ENCODE measurements at regions not wholly inside any gene's neighbourhood (a gene's known extent, or its start where the extent isn't known, plus 50 kb on each side); places are given as distances from the start of the nearest gene placed in this dataset.

- no peaks in the 10 kb centered on the region for H3K9me3 ChIP-seq (ENCODE audit: insufficient read depth, low read depth, low read length)
- no peaks in the 10 kb centered on the region for H3K36me3 ChIP-seq (ENCODE audit: insufficient read depth, low read length)
- H3K4me1 ChIP-seq (ENCODE audit: insufficient read depth, low read length, poor library complexity, severe bottlenecking) = no peaks in the 10 kb centered on the region
- no peak overlapping the region for H3K4me3 ChIP-seq (ENCODE audit: low read length, poor library complexity, severe bottlenecking)
- no peaks in the 10 kb centered on the region for H3K9me2 ChIP-seq (replicated peaks; ENCODE audit: low read depth, low read length)
- no peaks in the 10 kb centered on the region for H3F3A ChIP-seq (ENCODE audit: low read depth)
- no peaks in the 10 kb centered on the region for H3K27me3 ChIP-seq (ENCODE audit: insufficient read depth, low read length, poor library complexity, severe bottlenecking)
- no peak overlapping the region for H3K4me2 ChIP-seq (ENCODE audit: low read depth, low read length, poor library complexity, severe bottlenecking)
- TF ChIP-seq EZH2phosphoT487 (IDR thresholded peaks at IDR 0.05; ENCODE audit: borderline replicate concordance) (no peak), CTCF (conservative IDR thresholded peaks at IDR 0.05; ENCODE audit: low read length) (no peak)
- no peaks in the 10 kb centered on the region for H3K79me2 ChIP-seq (ENCODE audit: insufficient read depth, low read length)
- no peak overlapping the region for H3K9ac ChIP-seq (ENCODE audit: low read depth, low read length, poor library complexity, severe bottlenecking)
- H4K20me1 ChIP-seq (ENCODE audit: insufficient read depth, low read length, poor library complexity, severe bottlenecking) = no peaks in the 10 kb centered on the region
- no peak overlapping the region for H2AFZ ChIP-seq (ENCODE audit: low read length)
Observed at GRCh38 chr2:212736385-212736726, 197.8 kb upstream of the ERBB4 start.

DNA sequence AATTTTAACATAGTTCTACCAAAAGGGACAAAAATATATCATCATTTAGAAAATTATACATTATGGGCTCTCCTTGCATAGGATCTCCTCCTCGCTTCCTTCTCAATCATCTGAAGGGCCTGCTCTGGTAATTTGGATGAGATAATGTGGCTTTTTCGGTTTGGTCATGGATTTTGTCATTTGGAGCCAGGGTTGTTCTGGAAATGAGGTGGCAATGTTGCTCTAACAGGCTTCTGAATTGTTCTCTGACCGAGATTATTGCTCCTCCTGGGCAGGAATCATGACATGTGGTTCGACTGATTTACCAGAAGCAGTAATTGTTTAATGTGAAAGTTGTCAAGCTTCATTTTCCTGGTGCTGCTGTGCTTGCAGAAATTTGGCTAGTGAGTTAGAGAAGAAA, 194.7 kb upstream of the ERBB4 start:
- Histone ChIP-seq H3K4me2 (ENCODE audit: low read depth, low read length, poor library complexity, severe bottlenecking) (no peak overlapping the region), H3K27me3 (ENCODE audit: insufficient read depth, low read length, poor library complexity, severe bottlenecking) (no peaks in the 10 kb centered on the region), H3K9me2 (replicated peaks; ENCODE audit: low read depth, low read length) (no peaks in the 10 kb centered on the region), H3F3A (ENCODE audit: low read depth) (no peaks in the 10 kb centered on the region), H2AFZ (ENCODE audit: low read length) (no peak overlapping the region), H3K9ac (ENCODE audit: low read depth, low read length, poor library complexity, severe bottlenecking) (no peak overlapping the region), H3K9me3 (ENCODE audit: insufficient read depth, low read depth, low read length) (no peaks in the 10 kb centered on the region), H3K36me3 (ENCODE audit: insufficient read depth, low read length) (no peaks in the 10 kb centered on the region), H3K4me1 (ENCODE audit: insufficient read depth, low read length, poor library complexity, severe bottlenecking) (no peaks in the 10 kb centered on the region), H4K20me1 (ENCODE audit: insufficient read depth, low read length, poor library complexity, severe bottlenecking) (no peaks in the 10 kb centered on the region), H3K4me3 (ENCODE audit: low read length, poor library complexity, severe bottlenecking) (no peak overlapping the region), H3K79me2 (ENCODE audit: insufficient read depth, low read length) (no peaks in the 10 kb centered on the region)
- TF ChIP-seq EZH2phosphoT487 (IDR thresholded peaks at IDR 0.05; ENCODE audit: borderline replicate concordance) (no peak), CTCF (conservative IDR thresholded peaks at IDR 0.05; ENCODE audit: low read length) (no peak)

GRCh38 chr2:212732860-212733259, 194.3 kb upstream of the ERBB4 start:
- H3K79me2 ChIP-seq (ENCODE audit: insufficient read depth, low read length) = no peaks in the 10 kb centered on the region
- H3K36me3 ChIP-seq (ENCODE audit: insufficient read depth, low read length) = no peaks in the 10 kb centered on the region
- H3F3A ChIP-seq (ENCODE audit: low read depth) = no peaks in the 10 kb centered on the region
- H2AFZ ChIP-seq (ENCODE audit: low read length) = no peak overlapping the region
- H3K9me2 ChIP-seq (replicated peaks; ENCODE audit: low read depth, low read length) = no peaks in the 10 kb centered on the region
- H3K9me3 ChIP-seq (ENCODE audit: insufficient read depth, low read depth, low read length) = no peaks in the 10 kb centered on the region
- H3K4me3 ChIP-seq (ENCODE audit: low read length, poor library complexity, severe bottlenecking) = no peak overlapping the region
- no peak for TF ChIP-seq CTCF (conservative IDR thresholded peaks at IDR 0.05; ENCODE audit: low read length)
- TF ChIP-seq EZH2phosphoT487 (IDR thresholded peaks at IDR 0.05; ENCODE audit: borderline replicate concordance) = no peak
- H3K4me1 ChIP-seq (ENCODE audit: insufficient read depth, low read length, poor library complexity, severe bottlenecking) = no peaks in the 10 kb centered on the region
- H3K4me2 ChIP-seq (ENCODE audit: low read depth, low read length, poor library complexity, severe bottlenecking) = no peak overlapping the region
- no peaks in the 10 kb centered on the region for H3K27me3 ChIP-seq (ENCODE audit: insufficient read depth, low read length, poor library complexity, severe bottlenecking)
- no peak overlapping the region for H3K9ac ChIP-seq (ENCODE audit: low read depth, low read length, poor library complexity, severe bottlenecking)
- no peaks in the 10 kb centered on the region for H4K20me1 ChIP-seq (ENCODE audit: insufficient read depth, low read length, poor library complexity, severe bottlenecking)
